NCI-H128 (cell line): ENCODE measurements at regions not wholly inside any gene's neighbourhood (a gene's known extent, or its start where the extent isn't known, plus 50 kb on each side); places are given as distances from the start of the nearest gene placed in this dataset.
"Not testable (repeated sequence)": the region's sequence is repeated elsewhere in the genome, so short reads cannot be mapped to it uniquely, and the experiment has no call there.

ENCODE experiments used
- DNase-seq: peaks from one replicate; lab custom pipeline; 2025; ENCODE audit not compliant: unreplicated experiment; lab: John Stamatoyannopoulos, UW

DNA sequence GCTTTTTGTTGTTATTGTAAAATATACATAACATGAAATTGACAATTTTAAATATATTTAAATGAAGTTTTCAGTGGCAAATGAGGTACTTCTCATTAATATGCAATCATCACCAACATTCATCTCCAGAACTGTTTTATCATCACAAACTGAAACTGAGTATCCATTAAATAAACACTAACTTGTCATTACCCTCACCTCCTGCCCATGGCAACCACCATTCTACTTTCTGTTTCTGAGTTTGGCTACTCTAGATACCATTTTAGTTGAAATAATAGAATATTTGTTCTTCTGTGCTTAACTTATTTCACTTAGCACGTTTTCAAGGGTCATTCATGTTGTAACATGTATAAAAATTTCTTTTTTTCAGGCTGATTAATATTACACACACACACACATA, 834.3 kb downstream of the PLOD2 start:
- no peak for DNase-seq

DNA sequence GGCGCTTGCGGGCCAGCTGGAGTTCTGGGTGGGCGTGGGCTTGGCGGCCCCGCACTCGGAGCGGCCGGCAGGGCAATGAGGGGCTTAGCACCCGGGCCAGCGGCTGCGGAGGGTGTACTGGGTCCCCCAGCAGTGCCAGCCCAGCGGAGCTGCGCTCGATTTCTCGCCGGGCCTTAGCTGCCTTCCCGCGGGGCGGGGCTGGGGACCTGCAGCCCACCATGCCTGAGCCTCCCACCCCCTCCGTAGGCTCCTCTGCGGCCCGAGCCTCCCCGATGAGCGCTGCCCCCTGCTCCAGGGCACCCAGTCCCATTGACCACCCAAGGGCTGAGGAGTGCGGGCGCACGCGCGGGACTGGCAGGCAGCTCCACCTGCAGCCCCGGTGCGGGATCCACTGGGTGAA, 827.6 kb downstream of the PLOD2 start:
- not testable (repeated sequence) for DNase-seq

DNA sequence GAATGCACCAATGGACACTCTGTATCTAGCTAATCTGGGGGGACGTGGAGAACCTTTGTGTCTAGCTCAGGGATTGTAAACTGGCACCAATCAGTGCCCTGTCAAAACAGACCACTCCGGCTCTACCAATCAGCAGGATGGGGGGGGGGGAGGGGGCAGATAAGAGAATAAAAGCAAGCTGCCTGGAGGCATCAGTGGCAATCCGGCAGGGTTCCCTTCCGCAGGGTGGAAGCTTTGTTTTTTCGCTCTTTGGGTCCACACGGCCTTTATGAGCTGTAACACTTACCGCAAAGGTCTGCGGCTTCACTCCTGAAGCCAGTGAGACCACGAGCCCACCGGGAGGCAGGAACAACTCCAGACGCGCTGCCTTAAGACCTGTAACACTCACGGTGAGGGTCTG, 827.1 kb downstream of the PLOD2 start:
- no peak for DNase-seq

DNA sequence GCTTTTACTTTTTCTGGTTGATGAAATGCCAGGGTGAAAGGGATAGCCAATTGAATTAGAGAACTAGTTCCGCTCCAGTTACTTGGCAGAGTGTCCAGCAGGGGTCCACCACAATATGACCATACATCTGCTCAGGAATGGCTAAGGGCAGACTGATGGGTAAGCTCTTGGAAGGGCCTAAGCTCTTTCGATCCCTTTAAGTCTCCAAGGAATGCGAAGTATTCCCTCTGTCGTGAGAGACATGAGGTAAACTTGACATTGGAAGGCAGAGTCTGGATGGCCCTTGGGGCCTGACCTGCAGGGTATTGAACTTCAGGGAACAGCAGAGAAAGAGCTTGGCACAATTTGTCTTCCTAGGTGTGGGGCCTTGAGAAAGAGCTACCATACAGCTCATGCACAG, 805.8 kb downstream of the PLOD2 start:
- DNase-seq = no peak

DNA sequence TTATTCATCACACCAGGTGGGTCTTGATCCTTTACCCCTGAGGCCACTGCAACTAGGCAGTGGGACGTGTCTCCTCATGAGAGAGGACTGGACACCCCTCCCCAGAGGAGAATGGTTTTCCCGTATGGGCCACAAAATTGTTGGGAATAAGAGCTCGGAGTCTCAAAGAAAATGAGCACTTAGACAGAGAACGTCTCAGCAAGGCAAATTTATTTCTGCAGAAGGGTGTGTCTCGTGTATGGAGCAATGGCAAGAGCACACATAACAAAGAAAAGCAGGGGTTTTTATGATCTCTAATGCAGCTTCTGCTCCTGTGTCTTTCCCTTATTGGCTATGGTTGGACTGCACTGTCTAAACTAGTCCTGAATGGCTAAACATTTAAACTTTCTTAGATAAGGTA, 803.5 kb downstream of the PLOD2 start:
- DNase-seq = no peak

DNA sequence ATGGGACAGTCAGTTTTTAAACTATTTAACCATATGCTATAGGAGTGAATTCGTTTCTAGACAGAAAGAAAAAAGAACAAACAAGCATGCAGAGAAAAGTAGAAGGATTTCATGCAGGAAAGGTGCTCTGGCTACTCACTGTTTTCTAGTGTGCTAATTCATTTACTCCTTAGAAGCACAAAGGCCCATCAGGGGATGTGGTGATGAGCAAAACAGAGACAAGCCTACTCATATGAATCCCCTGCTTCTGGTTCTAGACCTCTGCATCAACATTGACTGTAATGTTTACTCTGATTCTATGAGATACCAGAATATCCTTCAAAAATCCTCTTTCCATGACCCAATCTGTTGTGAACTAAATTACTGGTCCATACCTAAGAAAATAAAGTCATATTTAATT, 801.9 kb downstream of the PLOD2 start:
- no peak for DNase-seq

DNA sequence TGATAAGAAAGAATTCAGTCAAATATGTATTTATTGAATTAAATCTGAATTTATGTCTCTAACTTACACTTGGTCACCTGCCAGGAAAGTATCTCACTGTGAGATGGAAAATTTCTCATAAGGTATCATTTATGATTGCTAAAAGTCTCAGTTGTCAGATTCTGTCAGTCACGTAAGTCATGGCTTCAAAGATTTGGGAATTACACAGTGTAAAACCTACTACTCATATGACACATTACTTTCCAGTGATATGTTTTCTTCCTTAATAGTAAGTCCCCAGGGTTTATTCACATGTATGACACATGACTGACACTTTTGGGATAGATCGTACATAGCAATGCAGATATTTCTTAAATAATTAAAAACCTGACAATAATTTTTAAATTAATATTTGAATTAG, 792.2 kb downstream of the PLOD2 start:
- no peak for DNase-seq

DNA sequence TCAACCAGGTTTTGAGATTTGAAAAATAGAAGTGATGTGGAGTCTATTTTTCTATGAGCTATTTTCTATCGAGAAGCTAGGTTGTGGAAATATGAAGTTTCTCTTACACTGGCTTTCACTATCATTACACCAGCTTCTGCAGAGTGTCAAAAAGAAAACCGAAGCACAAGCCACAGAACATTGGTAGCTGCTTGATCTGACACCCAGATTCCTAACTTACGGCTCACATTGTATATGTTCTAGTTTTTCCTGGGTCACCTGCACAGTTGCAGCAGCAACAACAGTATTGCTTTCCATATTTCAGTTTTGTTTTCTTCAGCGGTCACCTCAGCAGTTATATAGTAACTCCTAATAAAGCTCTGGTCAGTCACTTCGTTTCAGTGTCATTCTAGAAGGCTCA, 790.1 kb downstream of the PLOD2 start:
- no peak for DNase-seq

DNA sequence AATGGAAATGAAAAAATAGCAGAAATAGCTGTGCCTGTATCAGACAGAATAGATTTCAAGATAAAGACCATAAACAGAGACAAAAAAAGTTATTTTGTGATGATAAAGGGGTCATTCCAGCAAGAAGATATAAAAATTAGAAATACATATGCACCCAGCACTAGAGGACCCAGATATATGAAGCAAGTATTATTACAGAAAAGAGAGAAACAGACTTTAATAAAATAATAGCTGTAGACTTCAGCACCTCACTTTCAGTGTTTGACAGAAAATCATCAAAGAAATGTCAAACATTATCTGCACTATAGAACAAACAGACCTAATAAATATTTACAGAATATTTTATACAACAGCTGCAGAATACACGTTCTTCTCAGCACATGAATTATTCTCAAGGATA, 783.7 kb downstream of the PLOD2 start:
- DNase-seq = no peak

DNA sequence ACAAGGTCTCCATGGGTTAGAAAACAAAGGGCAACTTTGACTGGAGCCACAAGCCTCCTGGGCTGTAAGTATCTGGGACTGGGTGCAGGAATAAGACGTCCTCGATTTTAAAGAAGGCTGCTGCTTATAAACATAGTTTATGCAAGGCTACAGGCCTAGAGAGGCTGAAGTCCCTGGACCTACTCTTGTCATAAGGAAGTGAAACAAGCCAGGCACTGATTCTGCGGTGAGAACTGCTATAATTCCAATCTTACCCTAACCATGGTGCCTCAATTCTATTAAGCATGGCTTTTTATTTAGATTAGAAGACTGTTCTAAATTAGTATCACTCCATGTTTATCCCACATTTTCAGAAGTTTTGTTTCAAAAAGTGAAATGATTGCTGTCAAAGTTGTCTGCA, 777.6 kb downstream of the PLOD2 start:
- DNase-seq = no peak

DNA sequence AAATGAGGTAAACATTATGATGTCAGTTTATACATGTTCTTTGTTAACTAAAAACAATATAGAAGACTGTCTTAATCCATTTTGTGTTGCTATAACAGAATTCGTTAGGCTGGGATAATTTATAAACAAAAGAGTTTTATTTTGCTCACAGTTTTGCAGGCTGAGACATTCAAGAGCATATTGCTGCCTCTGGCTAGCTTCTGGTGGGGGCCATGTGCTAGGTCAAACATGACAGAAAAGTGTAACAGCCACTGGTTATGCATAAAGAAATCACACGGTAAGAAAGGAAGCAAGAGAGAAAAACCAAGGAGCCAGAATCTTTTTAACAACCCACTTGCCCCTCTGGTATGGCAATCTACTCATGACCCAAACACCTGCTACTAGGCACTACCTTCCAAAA, 776.7 kb downstream of the PLOD2 start:
- DNase-seq = no peak

DNA sequence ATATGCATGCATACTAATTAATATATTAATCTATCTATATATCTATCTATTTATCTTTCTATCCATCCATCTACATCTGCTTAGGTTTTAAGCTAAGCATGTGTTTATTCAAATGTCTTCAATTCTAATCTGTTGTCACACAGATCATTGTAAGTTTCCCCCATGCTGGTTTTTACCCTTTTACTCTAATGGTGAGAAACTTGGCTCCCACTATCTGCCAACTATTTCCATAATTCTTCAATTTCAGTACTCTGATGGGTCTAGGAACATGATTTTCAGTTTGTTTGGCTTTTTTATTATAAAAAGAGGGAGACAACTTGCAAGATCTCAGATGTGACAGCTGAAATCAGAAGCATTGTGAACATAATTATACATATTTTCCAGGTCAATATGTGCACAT, 773.8 kb downstream of the PLOD2 start:
- DNase-seq = no peak

DNA sequence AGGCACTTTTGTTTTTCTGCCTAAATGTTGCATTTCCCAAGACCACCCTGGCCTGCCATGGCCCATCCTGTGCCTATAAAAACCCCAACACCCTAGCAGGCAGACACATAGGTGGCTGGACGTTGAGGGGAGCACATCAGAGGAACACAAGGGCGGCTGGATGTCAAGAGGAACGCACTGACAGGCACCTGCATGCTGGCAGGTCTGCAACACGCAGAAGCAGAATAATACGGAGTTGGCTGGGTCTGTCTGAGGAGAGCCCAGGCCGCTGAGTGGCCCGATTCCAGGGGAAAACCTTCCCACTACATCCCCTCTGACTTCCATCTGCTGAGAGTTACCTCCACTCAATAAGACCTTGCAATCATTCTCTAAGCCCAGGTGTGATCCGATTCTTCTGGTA, 765.6 kb downstream of the PLOD2 start:
- no peak for DNase-seq

DNA sequence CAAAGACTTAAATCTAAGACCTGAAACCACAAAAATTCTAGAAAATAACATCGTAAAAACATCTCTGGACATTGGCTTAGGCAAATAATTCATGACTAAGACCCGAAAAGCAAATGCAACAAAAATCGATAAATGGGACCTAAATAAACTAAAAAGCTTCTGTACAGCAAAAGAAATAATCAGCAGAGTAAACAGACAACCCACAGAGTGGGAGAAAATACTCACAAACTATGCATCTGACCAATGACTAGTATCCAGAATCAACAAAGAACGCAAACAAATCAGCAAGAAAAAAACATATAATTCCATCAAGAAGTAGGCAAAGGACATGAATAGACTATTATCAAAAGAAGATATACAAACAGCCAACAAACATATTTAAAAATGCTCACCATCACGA, 749.4 kb downstream of the PLOD2 start:
- DNase-seq = no peak

DNA sequence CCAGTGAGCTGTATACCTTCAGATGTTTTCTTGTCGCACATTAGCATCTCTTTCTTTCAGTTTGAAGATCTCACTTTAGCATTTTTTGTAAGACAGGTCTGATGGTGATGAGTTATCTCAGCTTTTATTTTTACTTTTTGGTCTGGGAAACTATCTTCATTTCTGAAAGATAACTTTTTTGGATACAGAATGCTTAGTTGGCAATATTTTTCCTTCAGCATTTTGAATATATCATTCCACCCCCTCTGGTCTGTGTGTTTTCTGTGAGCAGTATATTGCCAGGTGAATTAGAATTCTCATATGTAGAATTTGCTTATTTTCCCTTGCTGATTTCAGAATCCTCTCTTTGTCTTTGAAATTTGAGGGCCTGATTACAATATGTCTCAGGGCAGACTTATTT, 743.3 kb downstream of the PLOD2 start:
- no peak for DNase-seq

DNA sequence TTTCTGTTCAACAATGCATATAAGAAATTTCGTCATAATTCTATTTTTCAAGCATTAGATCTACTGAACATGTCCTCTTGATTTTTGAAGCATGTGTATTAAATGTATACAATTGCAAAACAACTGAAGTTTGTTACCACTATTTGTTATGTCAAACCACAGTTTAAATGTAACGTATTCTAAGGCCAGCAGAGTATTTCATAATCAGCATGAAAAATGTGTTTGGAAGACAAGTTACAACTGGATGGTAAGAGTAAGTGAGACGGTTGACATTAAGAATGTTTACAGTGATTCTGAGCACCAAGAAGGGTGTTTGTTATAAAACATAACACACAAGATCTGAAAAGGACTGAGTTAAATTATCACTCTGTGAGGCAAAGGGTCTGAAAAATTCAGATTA, 738.4 kb downstream of the PLOD2 start:
- no peak for DNase-seq

DNA sequence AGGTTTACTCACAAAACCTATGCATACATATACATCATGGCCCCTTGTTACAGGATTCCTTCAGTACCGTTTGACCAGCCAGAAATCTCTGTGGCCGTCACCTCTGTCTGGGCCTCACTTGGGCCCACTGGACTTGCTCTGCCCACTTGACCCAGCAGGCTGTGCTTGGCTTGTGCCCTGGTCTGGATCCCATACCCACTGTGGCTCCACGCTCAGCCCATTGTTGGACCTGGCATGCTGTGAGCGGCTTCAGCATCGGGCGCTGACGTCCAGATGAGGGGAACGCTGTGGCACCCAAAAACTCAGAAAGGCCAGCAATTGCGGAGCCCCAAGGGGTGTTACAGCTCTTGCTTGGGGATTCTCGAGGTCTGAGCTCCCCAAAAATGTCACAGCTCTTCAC, 733.6 kb downstream of the PLOD2 start:
- no peak for DNase-seq

DNA sequence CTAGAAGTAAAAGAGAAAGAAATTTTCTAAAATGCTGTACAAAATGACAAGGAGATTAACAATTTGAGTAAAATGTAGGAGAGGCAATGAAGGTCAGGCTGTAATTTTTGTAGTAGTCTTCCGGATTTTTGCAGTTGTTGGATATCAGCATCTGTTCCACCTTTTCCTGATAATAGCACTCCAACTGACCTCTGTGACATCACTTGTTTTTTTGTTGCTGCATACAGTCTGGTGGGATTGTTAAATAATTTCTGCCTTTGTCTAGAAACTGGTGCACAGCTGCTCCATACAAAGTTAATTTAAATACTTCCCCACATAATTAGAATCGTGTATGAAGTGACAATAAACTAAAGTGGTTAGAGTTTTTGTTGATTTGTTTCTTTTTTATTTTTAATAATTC, 731.4 kb downstream of the PLOD2 start:
- no peak for DNase-seq

DNA sequence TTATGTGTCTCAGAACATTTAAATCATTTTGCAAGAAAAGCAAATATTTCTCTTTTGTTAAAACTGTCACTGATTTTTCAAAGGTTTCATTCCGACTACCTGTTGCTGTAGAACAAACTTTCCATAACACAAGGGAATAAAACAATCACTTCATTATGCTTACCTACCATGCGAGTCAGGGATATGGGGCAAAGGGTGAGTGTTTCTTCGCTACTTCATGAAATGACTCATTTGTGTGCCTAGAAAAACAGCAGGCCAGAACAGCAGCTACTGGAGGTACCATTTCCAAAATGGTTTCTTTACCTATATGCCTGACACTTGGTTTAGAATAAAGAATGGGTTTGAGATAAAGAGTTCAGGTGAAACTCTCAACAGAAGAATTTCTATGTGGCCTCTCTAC, 712.5 kb downstream of the PLOD2 start:
- no peak for DNase-seq

DNA sequence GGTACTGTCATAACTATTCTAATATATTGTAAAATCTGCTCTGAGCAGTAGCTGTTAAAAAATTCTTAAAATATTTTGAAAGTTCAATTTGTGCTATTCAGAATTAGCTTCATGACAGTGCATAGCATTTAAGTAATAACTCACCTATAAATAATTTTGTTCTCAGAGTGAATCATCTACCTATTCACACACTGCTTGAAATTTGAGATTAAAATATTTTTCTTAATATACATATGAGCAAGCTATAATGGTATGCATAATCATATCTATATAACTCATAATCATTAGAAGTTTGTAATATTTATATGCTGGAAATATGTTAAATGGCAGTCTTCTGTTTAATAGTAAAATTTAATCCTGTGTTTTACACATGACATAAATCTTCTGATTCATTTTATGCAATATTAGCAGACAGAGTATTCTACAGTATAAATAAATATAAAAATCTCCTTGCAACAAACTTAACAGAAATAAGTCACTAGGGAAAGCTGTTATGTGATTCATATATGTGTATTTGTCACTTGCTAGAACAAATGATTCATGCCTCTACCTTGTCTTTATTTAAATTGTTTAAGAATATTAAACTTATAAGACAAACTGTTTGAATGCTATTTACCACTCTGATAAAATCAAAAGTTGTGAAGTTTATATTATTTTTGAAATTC, 710.8 kb downstream of the PLOD2 start:
- no peak for DNase-seq

DNA sequence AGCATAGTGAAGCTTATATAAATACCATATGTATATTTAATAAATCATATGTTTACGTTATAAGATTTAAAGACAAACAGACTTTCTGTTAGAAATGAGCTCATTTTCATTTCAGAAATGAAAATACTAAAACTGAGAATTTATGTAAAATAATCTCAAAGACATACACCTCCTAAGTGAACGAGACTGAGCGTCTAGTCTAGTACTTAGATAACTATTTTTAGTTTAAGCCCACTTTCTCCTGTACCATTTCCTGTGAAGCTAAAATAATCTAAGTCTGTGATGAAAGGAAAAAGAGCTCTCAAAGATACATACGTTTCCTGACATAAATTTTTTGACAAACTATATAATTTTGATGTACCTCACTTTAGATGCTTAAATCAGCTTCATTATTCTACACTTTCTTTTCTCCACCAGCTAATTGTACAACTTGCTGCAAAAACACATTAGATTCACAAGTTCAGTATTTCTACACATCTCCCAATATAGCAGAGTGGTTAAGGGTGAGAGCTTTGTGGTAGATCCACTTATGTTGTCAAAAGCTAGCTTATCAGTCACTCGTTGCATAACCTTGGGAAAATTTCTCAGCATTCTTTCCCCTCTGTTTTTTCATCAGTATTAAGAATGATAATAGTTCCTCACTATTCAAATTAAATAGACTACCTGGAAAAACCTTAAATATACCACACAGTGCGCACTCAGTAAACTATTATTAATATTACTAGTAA, 703.0 kb downstream of the PLOD2 start:
- DNase-seq = no peak

DNA sequence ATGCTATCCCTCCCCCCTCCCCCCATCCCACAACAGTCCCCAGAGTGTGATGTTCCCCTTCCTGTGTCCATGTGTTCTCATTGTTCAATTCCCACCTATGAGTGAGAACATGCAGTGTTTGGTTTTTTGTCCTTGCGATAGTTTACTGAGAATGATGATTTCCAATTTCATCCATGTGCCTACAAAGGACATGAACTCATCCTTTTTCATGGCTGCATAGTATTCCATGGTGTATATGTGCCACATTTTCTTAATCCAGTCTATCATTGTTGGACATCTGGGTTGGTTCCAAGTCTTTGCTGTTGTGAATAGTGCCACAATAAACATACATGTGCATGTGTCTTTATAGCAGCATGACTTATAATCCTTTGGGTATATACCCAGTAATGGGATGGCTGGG, 701.3 kb downstream of the PLOD2 start:
- DNase-seq = not testable (repeated sequence)

DNA sequence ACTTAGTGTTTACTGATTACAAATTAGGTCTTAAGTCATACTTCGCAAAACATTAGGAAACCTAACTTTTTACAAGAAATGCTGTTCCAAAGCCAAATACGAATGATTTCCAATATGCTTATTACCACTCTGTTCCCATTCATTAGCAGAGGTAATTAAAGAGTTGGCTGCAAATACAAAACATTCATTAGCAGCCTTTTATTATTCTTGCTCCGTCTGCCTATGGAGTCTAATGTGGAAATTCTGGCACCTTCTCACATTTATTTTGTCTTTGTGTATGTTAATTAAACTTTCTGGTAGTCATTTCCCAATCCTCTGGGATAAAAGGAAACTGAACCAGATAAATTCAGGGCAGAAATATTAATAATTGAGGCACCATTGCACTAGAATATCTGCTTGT, 689.0 kb downstream of the PLOD2 start:
- no peak for DNase-seq
